ENCODE measurements at regions not wholly inside any gene's neighbourhood (a gene's known extent, or its start where the extent isn't known, plus 50 kb on each side); places are given as distances from the start of the nearest gene placed in this dataset.

DNA sequence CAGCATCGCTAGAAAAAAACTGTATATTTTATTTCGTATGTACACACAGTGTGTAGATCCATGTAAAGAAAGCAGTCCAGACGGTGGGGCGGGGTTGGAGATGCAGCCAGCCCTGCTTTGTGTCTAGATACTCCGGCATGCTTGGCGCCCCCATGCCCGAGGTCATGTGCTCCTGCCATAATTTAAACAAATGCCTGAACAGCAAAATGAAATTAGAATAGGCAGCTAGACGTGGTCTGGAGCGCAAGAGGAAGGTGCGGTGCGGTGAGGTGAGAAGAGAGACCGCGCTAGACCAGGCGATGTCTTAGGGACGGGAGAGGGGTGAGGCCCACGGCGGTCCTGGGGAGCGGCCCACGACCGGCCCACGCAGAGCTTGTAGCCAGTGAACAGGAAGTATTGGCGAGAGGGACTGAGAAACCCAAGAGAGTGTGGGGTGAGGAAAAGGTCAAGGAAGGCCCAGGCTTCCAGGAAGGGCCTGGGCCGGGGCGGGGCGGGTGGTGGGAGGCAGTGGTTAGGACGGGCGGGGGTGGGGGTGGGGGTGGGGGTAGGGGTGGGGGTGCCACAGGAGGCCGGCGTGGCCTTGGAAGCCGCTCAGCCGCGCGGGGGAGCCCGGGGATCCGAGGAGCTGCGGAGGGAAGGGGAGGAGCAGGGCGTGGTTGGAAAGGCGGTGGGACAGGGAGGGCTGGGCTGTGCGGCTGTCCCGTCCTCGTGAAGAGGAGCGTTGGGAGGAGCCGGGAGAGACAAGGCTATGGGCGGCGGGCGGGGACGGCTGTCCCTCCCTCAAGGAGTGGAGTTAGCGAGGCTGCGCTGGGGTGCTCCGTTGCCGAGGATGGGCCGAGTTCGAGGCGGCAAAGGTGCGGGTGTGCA, 254.7 kb upstream of the SGCG start (continued):
- TF ChIP-seq TBP (IDR thresholded peaks at IDR 0.05; ENCODE audit: low read depth, low read length): peak; percentile 49; the same call in 1 of the 2 replicates
- TF ChIP-seq HDAC6 (IDR thresholded peaks at IDR 0.05; ENCODE audit: low read depth, low read length): no peak
